ENCODE measurements at regions not wholly inside any gene's neighbourhood (a gene's known extent, or its start where the extent isn't known, plus 50 kb on each side); places are given as distances from the start of the nearest gene placed in this dataset.
"Not testable (repeated sequence)": the region's sequence is repeated elsewhere in the genome, so short reads cannot be mapped to it uniquely, and the experiment has no call there.

GRCh38 chr1:228825041-228825440 is 89.8 kb downstream of the RHOU start:
- DNase-seq: no peak

DNA sequence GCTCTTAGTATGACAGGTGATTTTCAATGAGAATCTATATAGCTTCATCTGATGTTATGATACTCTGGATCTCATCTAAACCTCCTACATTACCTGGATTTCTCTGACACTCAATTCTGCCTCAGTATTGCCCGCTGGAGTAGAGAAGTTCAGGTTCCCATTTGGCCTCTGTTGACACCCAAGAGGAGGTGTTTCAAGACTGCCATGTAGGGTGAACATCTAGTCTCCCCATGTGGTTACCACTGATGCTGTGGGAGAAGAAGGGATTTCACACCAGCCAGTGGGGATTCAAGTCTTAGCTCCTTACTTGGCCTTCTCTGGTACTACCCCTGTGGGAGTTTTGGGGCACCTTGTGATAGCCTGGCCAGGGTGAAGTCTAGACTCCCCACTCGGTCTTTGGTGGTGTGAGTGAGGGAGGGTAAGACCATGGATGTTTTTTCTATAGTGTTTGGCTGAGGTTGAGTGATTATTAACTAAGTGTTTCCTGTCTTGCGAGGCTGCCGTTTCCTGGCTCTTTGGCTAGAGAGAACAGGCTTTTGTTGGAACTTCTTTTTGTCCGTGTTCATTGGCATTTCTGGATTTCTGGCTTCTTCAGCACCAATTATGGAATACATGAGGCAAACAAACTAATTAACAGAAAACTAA is 90.7 kb downstream of the RHOU start:
- no peak for DNase-seq

- DNase-seq: peak; percentile 22
These were observed 91.7 kb downstream of the RHOU start for GRCh38 chr1:228827019-228827418.

GRCh38 chr1:228828151-228828550 is 92.9 kb downstream of the RHOU start:
- no peak for DNase-seq

DNA sequence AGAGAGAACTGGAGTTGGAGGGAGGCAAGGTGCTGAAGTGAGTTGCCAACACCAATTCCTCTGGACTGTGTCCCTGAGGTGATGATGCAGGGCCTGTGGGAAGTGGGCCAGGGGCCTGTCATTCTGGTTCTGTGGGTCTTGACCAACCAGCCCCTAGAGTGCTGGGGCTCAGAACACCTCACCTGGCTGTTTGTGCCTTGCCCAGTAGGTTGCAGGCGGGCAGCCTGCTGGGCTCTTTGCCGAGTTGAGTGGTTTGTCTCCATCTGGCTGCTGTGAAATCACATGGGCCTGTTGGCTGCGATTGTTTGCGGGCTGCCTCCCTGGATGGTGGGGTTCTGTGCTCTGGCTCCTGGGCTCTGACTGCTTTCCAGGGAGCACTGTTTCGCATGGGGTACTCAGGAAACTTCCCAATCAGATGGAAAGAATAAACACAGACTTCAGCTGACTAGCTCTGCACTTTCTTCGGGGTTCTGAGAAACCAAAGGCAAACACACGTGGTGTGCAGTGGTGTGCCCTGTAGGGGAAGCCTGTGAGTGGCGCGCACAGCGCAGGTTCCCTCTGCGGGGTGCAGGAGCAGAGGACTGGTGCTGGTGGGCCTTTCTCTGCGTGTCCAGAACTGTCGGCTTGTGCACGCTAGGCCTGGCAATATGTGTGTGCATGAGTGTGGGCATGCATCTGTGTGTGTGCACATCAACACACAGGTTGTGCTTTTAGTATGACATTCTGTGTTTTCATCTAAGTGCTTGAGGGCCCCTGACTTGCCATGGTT is 95.1 kb downstream of the RHOU start:
- DNase-seq: no peak

DNA sequence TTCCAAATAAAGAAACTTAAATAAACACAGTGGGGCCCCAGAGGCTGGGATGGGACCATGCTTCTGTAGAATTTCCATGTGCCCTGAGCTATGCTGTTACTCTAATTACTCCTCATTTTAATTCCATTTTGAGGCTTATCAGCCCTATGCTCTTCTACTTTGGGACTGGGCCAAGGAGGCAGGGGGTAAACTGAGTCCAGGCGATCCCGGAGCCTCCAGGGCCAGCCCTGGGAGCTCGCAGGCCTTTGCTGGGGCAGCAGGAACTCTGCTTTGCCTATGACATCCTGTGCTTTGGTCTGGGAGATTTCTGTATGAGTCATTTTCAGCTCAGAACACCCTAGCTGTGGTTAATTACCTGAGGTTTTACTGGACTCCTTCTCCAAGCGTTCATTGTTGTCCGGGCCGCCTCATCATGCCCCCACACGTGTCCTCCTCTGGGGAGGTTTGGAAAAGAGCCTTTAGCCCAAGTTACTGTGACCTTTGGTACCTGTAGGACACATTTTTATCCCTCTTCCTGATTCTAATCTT is 95.7 kb downstream of the RHOU start:
- DNase-seq: no peak

GRCh38 chr1:228833911-228834688 is 98.8 kb downstream of the RHOU start:
- no peak for DNase-seq

- DNase-seq: no peak
These were observed 100.2 kb downstream of the RHOU start for GRCh38 chr1:228835456-228835855.

GRCh38 chr1:228835911-228836310 is 100.6 kb downstream of the RHOU start:
- DNase-seq: no peak

GRCh38 chr1:228836427-228836826 is 101.1 kb downstream of the RHOU start:
- no peak for DNase-seq

DNA sequence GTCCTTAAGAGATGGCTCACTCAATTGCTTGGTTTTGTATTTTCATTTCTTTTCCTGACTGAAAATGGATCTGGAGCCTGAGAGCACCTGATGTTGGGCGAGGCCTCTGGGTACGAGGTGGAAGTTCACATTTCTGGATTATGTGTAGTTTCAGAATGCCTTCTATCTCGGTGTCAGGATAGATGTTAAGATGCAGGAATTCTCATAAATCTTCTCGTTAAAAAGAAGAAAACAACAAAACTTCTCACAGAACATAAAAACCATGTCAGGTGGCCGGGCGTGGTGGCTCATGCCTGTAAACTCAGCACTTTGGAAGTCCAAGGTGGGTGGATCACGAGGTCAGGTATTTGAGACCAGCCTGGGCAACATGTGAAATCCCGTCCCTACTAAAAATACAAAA is 101.8 kb downstream of the RHOU start:
- DNase-seq: no peak

DNA sequence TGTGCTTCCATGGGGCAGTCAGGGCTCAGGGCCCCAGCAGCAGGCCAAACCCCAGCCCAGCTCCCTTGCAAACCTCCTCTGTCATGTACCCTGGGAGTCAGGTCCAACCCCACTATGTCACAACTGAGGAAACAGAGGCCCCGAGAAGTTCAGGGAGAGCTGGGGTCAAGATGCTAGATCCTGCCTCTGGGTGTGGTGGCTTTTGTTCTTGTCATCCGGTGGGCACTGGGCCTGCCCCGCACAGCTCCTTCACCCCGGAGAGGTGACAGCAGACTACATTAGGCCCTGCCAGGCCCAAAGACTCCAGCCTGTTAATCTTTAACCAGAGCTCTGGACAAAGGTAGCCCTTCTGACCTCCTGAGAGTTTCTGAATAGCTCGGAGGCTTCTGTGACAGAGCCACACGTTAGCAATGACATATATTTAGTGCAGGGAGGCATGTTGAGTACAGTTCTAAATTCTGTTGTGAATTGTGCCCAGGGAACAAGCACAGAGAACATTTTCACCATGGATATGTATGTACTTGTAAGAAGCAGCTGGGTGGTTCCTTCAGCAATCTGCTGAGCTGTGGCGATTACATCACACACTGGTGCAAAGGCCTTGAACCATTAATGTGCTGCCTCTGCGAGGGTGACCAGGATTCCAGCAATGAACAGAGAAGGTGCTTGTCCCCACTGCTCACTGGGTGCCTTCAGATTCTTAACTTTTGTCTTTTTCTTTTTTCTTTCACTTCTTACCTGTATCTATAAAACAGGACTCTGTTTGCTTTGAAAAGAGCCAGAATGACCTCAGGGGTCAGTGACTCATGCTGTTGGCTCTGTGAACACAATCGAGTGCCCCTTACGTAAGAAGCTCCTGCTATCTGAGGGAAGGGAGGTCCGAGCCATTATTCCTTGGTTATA is 102.8 kb downstream of the RHOU start:
- no peak for DNase-seq

DNA sequence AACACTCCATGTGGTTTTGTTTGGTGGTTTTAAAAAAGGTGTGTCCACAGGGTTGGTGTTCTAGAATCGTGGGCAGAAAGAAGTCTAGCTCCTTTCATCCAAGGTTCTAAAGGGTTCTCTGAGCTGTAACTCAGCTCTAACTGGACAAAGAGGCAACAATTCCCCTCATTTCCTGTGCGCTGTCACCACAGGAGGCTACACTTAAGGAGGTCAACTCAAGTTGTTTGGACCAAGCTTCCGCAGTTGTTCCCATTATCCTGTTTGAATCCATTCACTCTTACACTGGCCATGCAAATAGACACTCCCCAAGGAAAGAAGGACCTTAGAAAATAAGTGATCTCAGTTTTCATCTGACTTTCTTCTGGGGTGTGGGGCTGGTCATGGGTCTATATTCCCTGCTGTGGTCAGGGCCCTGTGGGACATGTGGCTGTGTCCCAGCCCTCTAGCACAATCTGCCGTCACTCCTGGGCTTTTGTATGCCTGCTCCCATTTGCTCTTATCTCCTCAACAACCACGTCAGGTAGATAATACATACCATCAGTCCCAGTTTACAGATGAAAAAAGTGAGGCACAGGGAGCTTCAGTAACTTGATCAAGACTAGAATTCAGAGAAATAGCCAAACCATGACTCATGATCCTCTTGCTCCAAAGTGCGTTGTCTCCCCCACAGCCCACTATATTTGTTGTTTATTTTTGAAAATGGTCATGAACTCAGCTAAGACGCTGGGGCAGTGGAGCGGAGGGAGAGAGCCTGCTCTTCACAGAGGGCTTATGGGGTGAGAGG is 103.6 kb downstream of the RHOU start:
- no peak for DNase-seq

- no peak for DNase-seq
These were observed 104.4 kb downstream of the RHOU start for GRCh38 chr1:228839656-228840055.

- DNase-seq: no peak
These were observed 106.4 kb downstream of the RHOU start for GRCh38 chr1:228841632-228842031.

GRCh38 chr1:228842094-228842775 is 107.0 kb downstream of the RHOU start:
- no peak for DNase-seq

DNA sequence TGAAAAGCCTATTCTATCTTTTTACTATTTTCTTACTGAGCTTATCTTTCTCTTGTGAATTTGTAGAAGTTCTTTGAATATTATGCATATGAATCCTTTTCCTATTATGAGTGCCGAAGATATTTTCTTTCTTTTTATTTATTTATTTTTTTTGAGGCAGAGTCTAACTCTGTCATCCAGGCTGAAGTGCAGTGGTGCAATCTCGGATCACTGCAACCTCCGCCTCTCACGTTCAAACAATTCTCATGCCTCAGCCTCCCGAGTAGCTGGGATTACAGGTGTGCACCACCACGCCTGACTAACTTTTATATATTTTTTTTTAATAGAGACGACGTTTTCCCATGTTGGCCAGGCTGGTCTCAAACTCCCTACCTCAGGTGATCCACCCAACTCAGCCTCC is 109.8 kb downstream of the RHOU start:
- DNase-seq: no peak

GRCh38 chr1:228846952-228847351 is 111.7 kb downstream of the RHOU start:
- no peak for DNase-seq

- not testable (repeated sequence) for DNase-seq
These were observed 112.2 kb downstream of the RHOU start for GRCh38 chr1:228847451-228847850.

DNA sequence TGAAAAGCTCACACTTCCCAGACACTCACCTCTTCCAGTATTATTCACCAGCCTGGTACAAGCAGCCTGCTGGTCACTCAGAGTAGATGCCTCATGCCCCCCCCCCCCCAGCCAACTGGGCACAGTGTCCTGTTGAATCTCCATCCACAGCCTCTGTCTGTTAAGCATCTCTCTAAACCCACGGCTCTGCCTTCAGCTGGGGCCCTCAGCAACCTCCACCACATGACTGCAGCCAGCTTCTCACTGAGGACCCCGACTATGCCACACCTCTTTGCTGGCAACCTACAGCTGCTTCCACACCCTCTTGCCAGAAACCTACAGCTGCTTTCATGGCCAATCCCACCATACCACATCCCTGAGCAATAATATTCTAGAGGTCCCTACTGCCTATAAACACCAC is 113.1 kb downstream of the RHOU start:
- DNase-seq: no peak

GRCh38 chr1:228849011-228849541 is 113.8 kb downstream of the RHOU start:
- no peak for DNase-seq
